DND-41 (cell line): ENCODE measurements at regions not wholly inside any gene's neighbourhood (a gene's known extent, or its start where the extent isn't known, plus 50 kb on each side); places are given as distances from the start of the nearest gene placed in this dataset.
"Not testable (repeated sequence)": the region's sequence is repeated elsewhere in the genome, so short reads cannot be mapped to it uniquely, and the experiment has no call there.

ENCODE experiments used
- CTCF ChIP-seq: IDR thresholded peaks from 2 replicates; pipeline ENCODE4 v1.5.1; 2012; ENCODE audit warnings: borderline replicate concordance, low read length, moderate library complexity, mild to moderate bottlenecking; ENCODE audit not compliant: poor library complexity, severe bottlenecking; ENCODE audit errors: extremely low read depth
- EZH2 ChIP-seq: IDR thresholded peaks from 3 replicates; pipeline ENCODE4 v1.6.1; 2012; ENCODE audit warnings: borderline replicate concordance, low read depth, mild to moderate bottlenecking, moderate library complexity, low read length, inconsistent platforms; ENCODE audit not compliant: severe bottlenecking

GRCh38 chr4:134830741-134831140 is 629.2 kb upstream of the PABPC4L start:
- TF ChIP-seq CTCF, EZH2: not testable (repeated sequence)
